GM23338 (cell line): ENCODE measurements at regions not wholly inside any gene's neighbourhood (a gene's known extent, or its start where the extent isn't known, plus 50 kb on each side); places are given as distances from the start of the nearest gene placed in this dataset.

ENCODE experiments used
- ATAC-seq: fragments of 200-7000 bp; cut with Tn5 transposase; 3 replicates; pipeline ENCODE4 v1.9.1; 2020
- DNase-seq: peaks from one replicate; pipeline ENCODE4 v3.0.0-alpha.2; 2015; ENCODE audit warnings: low spot score
- H2AFZ ChIP-seq: fragments of 200-600 bp; sonication (generic); 2 replicates; pipeline ENCODE4 v1.8.0; 2016; ENCODE audit warnings: antibody characterized with exemption, mild to moderate bottlenecking, moderate library complexity
- H3F3A ChIP-seq: fragments of 200-600 bp; sonication (generic); replicated peaks from 2 replicates; pipeline ENCODE4 v1.8.0; 2017; ENCODE audit warnings: antibody characterized with exemption, mixed run types, low read depth
- H3K27ac ChIP-seq: fragments of 200-600 bp; sonication (generic); 2 replicates; pipeline ENCODE4 v1.6.1; 2016; ENCODE audit warnings: low read depth
- H3K27me3 ChIP-seq: fragments of 200-600 bp; sonication (generic); 2 replicates; pipeline ENCODE4 v1.8.0; 2016; ENCODE audit warnings: mild to moderate bottlenecking, mixed run types, moderate library complexity; ENCODE audit not compliant: insufficient read depth
- H3K36me3 ChIP-seq: fragments of 200-600 bp; sonication (generic); 2 replicates; pipeline ENCODE4 v1.8.0; 2016; ENCODE audit warnings: mild to moderate bottlenecking; ENCODE audit not compliant: insufficient read depth
- H3K4me1 ChIP-seq: fragments of 200-600 bp; sonication (generic); 2 replicates; pipeline ENCODE4 v1.8.0; 2016; ENCODE audit warnings: mild to moderate bottlenecking, moderate library complexity; ENCODE audit not compliant: insufficient read depth
- H3K4me2 ChIP-seq: fragments of 200-600 bp; sonication (generic); 2 replicates; pipeline ENCODE4 v1.7.1; 2017; ENCODE audit warnings: mixed run types
- H3K4me3 ChIP-seq: fragments of 200-600 bp; sonication (generic); 2 replicates; pipeline ENCODE4 v1.6.1; 2016; ENCODE audit warnings: mixed run types
- H3K79me2 ChIP-seq: fragments of 200-600 bp; sonication (generic); replicated peaks from 2 replicates; pipeline ENCODE4 v1.8.0; 2017; ENCODE audit warnings: mild to moderate bottlenecking; ENCODE audit not compliant: insufficient read depth
- H3K9me2 ChIP-seq: fragments of 200-600 bp; sonication (generic); 2 replicates; pipeline ENCODE4 v1.8.0; 2017; ENCODE audit not compliant: insufficient read depth
- H4K20me1 ChIP-seq: fragments of 200-600 bp; sonication (generic); replicated peaks from 2 replicates; pipeline ENCODE4 v1.8.0; 2017; ENCODE audit warnings: mild to moderate bottlenecking; ENCODE audit not compliant: insufficient read depth
- H3K27ac Mint-ChIP-seq: 2 replicates; pipeline ENCODE4 v1.8.0; 2020; ENCODE audit warnings: inconsistent platforms, mild to moderate bottlenecking, moderate library complexity, mixed read lengths
- H3K27me3 Mint-ChIP-seq: 3 replicates; pipeline ENCODE4 v1.8.0; 2022; ENCODE audit warnings: low read depth, mild to moderate bottlenecking, moderate library complexity, mixed read lengths, inconsistent platforms; ENCODE audit not compliant: insufficient read depth, poor library complexity
- H3K36me3 Mint-ChIP-seq: 3 replicates; pipeline ENCODE4 v1.8.0; 2021; ENCODE audit warnings: low read depth, mild to moderate bottlenecking, inconsistent platforms, moderate library complexity, mixed read lengths
- H3K4me1 Mint-ChIP-seq: 3 replicates; pipeline ENCODE4 v1.8.0; 2020; ENCODE audit warnings: mild to moderate bottlenecking, inconsistent platforms, mixed read lengths
- H3K4me3 Mint-ChIP-seq: 3 replicates; pipeline ENCODE4 v1.8.0; 2021; ENCODE audit warnings: moderate library complexity, mild to moderate bottlenecking, inconsistent platforms, mixed read lengths
- H3K9me3 Mint-ChIP-seq: 3 replicates; pipeline ENCODE4 v1.8.0; 2020; ENCODE audit warnings: moderate library complexity, mild to moderate bottlenecking, inconsistent platforms, mixed read lengths
- CREB1 ChIP-seq: fragments of 250-450 bp; sonication (Bioruptor Pico); IDR thresholded peaks from 2 replicates; pipeline ENCODE4 v1.5.0; 2020; ENCODE audit warnings: low read depth, mild to moderate bottlenecking, moderate library complexity
- CTCF ChIP-seq, 2 experiments: fragments of 200-600 bp in 1 of 2; sonication (generic) in 1 of 2; conservative IDR thresholded peaks; 2 replicates each; pipeline versions ENCODE4 v1.5.1 to v1.6.1; 2016 to 2017; ENCODE audit warnings: antibody characterized with exemption in 2 of 2, low read depth in 2 of 2, mild to moderate bottlenecking in 2 of 2, moderate library complexity in 1 of 2
- ETS1 ChIP-seq: IDR thresholded peaks from 2 replicates; pipeline ENCODE4 v1.6.1; 2016; ENCODE audit warnings: antibody characterized with exemption
- EZH2 ChIP-seq: fragments of 200-600 bp; sonication (generic); IDR thresholded peaks from one replicate; pipeline ENCODE4 v1.8.0; 2017; ENCODE audit warnings: antibody characterized with exemption, mild to moderate bottlenecking, low read depth; ENCODE audit not compliant: unreplicated experiment
- EZH2phosphoT487 ChIP-seq: fragments of 200-600 bp; sonication (generic); IDR thresholded peaks from one replicate; pipeline ENCODE4 v1.8.1; 2018; ENCODE audit warnings: antibody characterized with exemption; ENCODE audit not compliant: unreplicated experiment
- JUNB ChIP-seq: IDR thresholded peaks from one replicate; pipeline ENCODE4 v1.6.1; 2016; ENCODE audit warnings: antibody characterized with exemption; ENCODE audit not compliant: unreplicated experiment
- NANOG ChIP-seq: IDR thresholded peaks from 2 replicates; pipeline ENCODE4 v1.6.1; 2016; ENCODE audit warnings: antibody characterized with exemption, borderline replicate concordance
- POLR2AphosphoS5 ChIP-seq: IDR thresholded peaks from 2 replicates; pipeline ENCODE4 v1.6.1; 2016; ENCODE audit warnings: antibody characterized with exemption, low read depth
- REST ChIP-seq: IDR thresholded peaks from one replicate; pipeline ENCODE4 v1.6.1; 2018; ENCODE audit warnings: antibody characterized with exemption; ENCODE audit not compliant: unreplicated experiment
- STAT1 ChIP-seq: IDR thresholded peaks from one replicate; pipeline ENCODE4 v1.6.1; 2016; ENCODE audit warnings: antibody characterized with exemption; ENCODE audit not compliant: unreplicated experiment
- ZNF114 ChIP-seq: fragments of 250-450 bp; sonication (Bioruptor Pico); IDR thresholded peaks from 2 replicates; pipeline ENCODE4 v1.5.0; 2020; ENCODE audit warnings: mild to moderate bottlenecking, moderate library complexity
- ZNF331 ChIP-seq: fragments of 250-450 bp; sonication (Bioruptor Pico); IDR thresholded peaks from 2 replicates; pipeline ENCODE4 v1.5.0; 2020; ENCODE audit warnings: low read depth, mild to moderate bottlenecking, moderate library complexity
- ZNF462 ChIP-seq: fragments of 250-450 bp; sonication (Bioruptor Pico); IDR thresholded peaks from 2 replicates; pipeline ENCODE4 v1.5.0; 2020; ENCODE audit warnings: mild to moderate bottlenecking, moderate library complexity

GRCh38 chr2:60262178-60262577 is 291.3 kb downstream of the BCL11A start:
- Histone ChIP-seq H3K9me2 (peaks cover 5% of the 10 kb centered on the region), H4K20me1 (no peaks in the 10 kb centered on the region; the same call in 1 of the 2 replicates), H3K36me3 (no peaks in the 10 kb centered on the region), H3K27me3 (no peaks in the 10 kb centered on the region), H2AFZ (0 out of 2 replicates have a peak overlapping the region, but pooled peaks have one; percentile 63), H3F3A (no peaks in the 10 kb centered on the region), H3K4me2 (no peak overlapping the region), H3K4me3 (no peak overlapping the region), H3K4me1 (no peaks in the 10 kb centered on the region), H3K27ac (no peak overlapping the region), H3K79me2 (no peaks in the 10 kb centered on the region)
- Mint-ChIP-seq H3K9me3 (peaks cover 9% of the 10 kb centered on the region; the same call in 2 of the 3 replicates), H3K4me3 (no peak overlapping the region), H3K36me3 (no peaks in the 10 kb centered on the region), H3K4me1 (0 out of 3 replicates have a peak, but pooled peaks cover 5% of the 10 kb centered on the region), H3K27ac (no peak overlapping the region), H3K27me3 (no peaks in the 10 kb centered on the region)
- DNase-seq: no peak
- ATAC-seq: no peak
- TF ChIP-seq ETS1 (no peak), CREB1 (no peak), POLR2AphosphoS5 (no peak), REST (no peak), NANOG (no peak), CTCF (conservative IDR thresholded peaks at IDR 0.05; ENCODE audit: low read depth in 2 of 2) (no peak), EZH2phosphoT487 (no peak), STAT1 (no peak), ZNF462 (CRISPR knock-in tag) (no peak), ZNF331 (CRISPR knock-in tag) (no peak), ZNF114 (no peak), EZH2 (no peak), JUNB (no peak)
